ENCODE measurements at regions not wholly inside any gene's neighbourhood (a gene's known extent, or its start where the extent isn't known, plus 50 kb on each side); places are given as distances from the start of the nearest gene placed in this dataset.

DNA sequence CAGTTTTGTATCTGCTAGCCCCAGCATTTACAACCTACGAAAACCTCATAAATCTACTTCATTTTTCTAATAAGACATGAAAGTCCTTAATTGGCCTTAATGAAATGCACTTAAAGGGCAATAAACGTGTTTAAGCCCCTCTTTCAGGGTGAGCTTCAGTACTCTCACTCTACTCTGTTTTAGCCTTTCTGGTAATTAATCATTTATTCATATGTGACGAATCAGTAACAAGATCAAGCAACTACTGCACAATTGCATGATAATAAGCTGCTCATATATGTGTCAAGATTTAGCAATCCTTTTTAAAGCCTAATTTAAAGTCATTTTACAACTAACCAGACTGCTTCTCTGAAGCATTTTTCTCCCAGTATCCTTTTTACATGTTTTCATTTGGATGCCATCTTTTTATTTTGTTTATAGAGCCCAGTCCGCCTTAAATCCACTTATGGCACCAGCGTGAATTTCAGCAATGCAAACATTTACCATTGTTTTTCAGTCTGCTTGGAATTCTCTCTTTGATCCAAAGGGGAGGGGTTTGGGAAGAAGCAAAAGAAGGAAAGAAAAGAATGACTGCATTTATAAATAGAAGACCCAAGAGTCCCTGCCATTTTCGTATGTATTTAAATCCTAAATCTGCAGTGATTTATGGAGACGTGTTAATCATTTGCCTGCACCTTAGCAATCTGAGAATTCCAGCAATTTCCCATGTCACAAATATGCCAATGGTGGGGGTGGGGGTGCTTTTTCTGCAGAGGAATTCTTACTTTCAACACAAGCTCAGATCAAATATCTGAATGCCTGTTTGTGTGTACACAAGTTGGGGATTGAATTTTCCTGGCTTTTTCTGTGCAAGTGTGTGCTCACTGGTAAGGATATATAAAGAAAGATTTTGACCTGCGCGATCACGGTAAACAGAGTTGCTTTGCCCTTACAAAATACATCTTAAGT, 230.8 kb upstream of the TBC1D5 start:
- no peak for DNase-seq

DNA sequence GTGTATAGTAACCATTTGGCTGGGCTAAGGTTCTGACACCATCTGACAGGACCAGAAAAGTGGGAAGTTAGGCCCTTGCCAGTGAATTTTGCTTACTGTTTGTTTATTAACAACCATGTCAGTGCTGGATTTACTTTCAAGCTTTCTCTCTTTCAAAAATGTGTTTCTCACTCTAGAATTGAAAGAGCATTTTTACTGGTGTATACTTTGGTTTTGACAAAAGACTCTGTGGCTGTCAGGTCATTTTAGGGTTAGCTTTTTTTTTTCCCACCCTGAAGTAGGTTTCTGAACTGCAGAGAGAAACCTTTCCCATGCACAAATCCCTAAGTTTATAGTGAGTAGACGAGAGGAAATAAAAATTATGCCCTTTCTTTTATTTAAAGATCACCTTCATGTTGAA, 230.0 kb upstream of the TBC1D5 start:
- no peak for DNase-seq

DNA sequence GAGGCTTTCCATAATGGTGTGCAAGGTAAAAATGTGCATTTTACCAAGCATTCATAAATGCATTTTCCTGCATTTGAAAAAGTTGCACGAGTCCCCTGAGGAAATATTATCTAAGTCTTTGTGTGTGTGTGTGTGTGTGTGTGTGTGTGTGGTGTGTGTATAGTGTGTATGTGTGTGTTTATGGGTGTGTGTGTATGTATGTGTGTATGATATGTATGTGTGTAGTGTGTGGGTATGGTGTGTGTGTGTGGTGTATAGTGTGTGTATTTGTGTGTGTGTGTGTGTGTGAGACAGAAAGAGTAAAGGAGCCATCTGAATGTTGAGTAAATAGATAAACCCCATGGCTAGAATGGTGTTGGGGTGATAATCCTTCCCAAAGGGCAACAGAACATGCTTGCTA, 229.6 kb upstream of the TBC1D5 start:
- DNase-seq: no peak

DNA sequence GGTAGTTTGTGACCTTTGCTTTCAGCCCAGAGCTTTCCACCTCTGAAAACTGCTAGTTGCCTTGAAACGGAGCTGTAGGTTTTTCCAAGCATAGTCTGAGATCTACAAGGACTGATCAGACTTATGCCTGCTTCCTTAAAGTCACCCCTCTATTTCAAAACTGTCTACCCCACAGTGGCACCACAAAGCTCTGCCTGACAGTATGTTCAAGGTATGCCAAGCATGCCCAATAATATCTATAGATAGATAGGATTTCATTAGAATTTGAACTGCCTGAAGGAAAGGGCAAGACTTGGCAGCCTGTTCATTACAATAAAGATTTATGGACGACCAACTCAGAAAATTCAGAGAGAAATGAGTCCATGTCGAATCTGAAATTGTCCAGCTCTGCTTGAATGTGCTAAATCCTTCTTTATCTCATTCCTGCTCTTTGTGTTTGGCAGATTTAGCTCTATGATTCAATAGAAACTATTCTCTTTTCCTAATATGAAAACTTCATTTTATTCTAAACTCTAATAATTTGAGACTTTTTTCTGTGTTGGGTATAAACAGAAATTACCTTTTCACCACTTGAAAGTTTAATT, 227.6 kb upstream of the TBC1D5 start:
- no peak for DNase-seq

DNA sequence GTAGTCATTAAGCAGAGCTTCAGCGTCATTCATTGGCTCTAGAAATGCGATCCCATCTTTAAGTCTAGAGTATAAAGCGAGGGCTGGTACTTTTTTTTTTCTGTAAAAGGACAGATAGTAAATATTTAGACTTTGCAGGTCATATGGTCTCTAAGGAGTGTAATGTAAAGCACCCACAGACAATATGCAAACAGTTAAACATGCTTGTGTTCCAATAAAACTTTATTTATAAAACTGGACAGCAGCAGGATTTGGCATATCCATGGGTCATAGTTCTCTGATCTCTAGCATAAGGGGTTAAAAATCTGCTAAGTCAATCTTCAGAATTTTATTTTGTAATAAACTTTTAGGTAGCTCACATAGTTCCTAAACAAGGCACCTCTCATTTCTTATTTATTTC, 226.8 kb upstream of the TBC1D5 start:
- DNase-seq: no peak

DNA sequence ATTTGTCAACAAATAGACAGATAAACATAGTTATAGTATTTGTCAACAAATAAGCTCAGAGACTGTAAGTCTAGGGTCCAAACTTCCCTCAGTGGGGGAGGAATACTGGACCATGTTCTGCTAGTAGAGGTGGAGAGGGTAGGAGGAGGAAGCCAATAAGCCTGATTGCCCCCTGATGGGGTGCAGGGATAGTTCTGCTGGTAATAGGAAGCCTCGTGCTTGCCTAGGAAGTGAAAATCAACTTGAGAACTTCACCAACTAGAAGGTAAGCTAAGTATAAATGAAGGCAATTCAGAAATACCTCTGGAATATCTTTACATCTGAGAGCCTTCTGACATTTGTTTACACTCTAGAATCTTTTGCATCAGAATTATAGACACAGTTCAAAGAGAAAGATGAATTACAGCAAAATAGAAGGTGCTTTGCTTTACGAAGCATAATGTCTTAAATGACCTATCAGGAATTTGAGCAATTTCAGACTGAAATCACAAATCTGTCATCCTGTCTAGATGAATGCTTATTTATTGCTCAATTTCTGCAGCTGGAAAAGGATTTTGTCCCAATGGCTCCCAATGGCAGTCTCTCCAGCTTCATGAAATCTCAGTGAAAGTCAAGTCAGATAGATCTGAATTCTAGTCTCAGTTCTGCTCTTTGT, 225.6 kb upstream of the TBC1D5 start:
- DNase-seq: no peak

DNA sequence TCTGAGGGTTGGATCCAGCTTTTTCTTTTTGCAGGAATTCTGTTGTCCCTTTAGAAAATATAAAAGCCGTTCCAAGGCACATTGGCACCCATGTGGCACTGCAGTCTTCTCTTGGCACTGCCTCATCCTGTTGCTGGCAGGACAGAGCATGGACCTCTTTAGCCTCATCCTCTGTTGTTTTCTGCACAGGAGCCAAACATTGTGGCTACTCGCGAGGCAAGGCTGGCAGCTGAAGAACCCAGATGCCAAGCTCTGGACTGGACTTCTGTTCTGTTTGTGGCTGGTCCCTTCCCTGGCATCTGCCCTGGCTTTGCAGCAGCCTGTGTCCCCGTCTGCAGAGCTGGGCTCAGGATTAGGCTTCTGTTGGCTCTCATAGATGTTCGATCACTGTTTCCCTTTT, 224.7 kb upstream of the TBC1D5 start:
- no peak for DNase-seq

DNA sequence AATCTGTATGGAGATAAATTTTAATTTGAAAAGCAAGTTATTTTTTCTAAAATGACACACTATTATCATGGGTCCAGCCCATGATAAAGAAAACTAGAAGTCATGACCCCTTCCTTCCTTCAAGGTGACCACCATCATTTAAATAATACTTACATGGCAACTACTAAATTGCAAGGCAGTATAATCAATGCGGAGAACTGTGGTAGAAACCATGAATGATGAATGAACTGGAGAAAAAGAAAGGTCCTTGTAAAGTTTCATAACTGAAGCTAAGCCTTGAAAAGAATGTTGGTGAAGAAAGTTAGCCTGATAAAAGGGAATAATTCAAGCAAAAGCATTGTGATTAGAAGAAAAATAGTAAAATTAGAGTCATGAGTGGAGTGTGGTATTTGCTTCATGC, 222.9 kb upstream of the TBC1D5 start:
- DNase-seq: no peak

DNA sequence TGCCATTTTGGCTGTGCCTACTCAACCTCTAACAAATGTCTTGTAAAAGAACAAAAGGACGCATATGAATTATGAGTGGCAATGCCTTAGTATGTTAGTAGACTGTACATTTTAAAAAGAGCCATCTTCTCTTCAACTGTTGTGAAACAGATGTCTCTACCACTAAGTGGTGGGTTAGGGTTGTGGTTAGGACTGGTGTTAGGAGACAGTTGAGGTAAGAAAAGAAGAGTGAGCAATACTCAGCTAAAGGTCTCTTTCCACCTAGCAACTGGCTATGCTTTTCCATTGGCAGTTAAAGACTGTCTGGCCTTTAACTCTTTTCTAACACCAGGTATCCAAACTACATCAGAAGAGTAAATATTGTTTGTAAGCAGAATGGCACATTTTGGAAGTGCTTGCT, 221.7 kb upstream of the TBC1D5 start:
- no peak for DNase-seq

DNA sequence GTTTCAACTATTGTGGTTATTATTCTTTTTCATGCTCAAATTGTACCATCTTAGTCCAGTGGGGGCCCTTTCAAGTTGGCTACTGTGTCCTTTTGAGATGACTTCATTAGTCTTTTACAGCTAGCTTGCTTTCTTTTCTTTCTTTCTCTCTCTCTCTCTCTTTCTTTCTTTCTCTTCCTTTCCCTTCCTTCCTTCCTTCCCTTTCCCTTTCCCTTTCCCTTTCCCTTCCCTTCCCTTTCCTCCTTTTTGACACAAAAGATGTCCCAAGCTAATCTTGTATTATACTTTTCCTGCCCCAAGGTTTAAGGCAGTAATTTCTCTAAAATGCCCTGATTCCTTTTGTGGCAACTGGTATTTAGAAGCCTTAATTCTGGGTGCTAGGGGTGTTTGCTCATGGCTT, 213.0 kb upstream of the TBC1D5 start:
- no peak for DNase-seq

DNA sequence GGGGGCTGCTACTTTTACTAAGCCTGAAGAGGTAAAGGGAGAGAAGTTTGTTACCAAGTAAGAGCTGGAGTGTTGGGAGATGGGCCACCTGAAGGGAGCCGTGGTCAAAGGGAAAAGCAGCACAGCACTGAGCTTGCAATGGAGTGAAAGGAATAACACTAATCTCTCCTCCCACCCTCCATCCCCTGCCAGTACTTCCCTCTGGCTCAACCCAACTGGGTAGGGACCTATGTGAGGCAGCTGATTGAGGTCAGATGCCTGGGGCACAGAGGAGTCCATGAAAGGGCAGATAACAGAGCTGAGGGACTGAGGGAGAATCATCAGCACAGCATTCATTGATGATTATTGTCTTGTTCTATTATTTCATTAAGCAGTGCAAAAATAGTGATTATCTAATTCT, 212.4 kb upstream of the TBC1D5 start:
- no peak for DNase-seq

DNA sequence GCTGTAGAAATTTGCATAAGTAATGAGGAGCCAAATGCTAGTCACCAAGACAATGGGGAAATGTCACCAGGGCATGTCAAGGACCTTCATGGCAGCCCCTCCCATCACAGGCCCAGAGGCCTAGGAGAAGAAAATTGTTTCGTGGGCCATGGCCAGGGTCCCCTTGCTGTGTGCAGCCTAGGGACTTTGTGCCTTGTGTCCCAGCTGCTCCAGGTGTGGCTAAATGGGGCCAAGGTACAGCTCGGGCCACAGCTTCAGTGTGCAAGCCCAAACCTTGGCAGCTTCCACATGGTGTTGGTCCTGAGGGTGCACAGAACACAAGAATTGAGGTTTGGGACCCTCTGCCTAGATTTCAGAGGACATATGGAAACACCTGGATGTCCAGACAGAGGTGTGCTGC, 208.8 kb upstream of the TBC1D5 start:
- no peak for DNase-seq

DNA sequence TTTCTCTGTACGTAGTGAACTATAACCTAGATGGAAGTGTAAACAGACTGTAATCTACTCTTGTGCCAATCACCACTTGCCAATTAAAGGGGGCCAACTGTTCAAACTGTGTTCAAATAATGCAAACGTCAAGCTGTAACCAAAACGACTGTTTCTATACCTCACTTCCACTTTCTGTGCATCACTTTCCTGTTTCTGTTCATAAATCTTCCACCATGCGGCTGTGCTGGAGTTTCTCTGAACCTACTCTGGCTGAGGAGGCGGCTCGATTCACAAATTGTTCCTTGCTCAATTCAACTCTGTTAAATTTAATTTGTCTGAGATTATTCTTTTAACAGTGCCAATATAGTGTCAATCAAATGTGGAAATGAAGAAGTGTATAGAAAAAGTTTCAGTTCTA, 206.7 kb upstream of the TBC1D5 start:
- DNase-seq: no peak

DNA sequence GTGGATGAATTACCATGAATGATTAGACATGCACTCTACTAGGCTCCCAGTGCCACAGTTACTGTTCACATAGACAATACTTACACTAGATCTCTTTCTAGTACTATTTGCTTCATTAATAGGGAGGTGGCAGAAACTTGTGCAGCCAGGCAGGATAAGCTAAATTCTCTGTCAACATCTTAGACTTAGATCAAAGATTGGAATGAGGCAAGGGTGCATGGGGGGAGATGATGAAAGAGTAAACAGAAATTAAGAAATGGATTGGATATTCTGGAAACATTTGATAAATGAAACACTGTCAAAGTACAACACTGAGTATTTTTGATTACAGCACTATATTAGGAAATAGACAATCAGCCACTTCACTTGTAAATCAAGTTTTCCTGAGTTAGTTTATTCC, 205.4 kb upstream of the TBC1D5 start:
- DNase-seq: no peak

DNA sequence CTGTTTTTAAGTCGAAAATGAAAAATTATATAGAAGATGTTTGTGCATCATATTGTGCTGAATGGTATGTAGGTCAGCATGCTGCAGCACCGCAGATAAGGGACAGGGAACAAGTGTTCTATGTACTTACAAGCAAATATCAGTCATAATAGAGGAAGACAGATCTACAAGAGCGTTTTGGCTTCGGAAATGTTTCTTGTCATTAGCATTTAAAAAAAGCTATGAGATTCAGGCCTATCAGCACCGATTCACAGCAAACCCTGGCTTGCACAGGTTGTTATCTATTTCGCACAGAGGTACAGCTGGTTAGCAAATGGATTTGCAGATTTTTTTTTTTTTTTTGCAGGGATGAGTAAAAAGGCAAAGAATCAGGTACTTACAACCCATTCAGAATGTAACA, 204.2 kb upstream of the TBC1D5 start:
- DNase-seq: no peak

DNA sequence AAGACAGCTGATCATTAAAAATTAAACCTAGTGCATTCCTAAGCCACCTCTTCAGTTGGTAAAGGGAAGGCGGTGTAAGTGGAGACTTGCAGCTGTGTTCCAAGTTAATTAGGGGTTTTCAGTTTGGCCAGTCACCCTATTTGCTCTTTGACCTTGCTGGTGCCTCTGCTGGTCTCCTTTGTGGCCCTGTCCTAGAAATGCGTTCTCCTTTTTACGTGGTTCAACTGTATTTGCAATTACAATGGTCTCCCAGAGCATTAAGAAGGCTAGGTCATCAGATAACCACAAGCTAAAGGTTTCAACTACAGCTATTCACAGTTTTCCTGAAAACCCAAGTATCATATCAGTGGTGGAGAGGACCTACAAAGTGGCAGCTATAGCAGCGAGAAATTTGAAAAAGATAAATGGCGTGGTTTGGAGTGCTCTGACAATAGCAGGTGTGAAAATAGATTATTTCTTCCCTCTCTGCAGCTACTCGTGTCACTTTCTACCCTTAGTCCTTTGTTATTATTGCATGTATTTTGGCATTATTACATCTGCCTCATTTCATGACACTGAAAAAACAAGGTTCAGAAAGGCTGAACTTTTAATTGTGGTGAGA, 203.5 kb upstream of the TBC1D5 start:
- DNase-seq: no peak

DNA sequence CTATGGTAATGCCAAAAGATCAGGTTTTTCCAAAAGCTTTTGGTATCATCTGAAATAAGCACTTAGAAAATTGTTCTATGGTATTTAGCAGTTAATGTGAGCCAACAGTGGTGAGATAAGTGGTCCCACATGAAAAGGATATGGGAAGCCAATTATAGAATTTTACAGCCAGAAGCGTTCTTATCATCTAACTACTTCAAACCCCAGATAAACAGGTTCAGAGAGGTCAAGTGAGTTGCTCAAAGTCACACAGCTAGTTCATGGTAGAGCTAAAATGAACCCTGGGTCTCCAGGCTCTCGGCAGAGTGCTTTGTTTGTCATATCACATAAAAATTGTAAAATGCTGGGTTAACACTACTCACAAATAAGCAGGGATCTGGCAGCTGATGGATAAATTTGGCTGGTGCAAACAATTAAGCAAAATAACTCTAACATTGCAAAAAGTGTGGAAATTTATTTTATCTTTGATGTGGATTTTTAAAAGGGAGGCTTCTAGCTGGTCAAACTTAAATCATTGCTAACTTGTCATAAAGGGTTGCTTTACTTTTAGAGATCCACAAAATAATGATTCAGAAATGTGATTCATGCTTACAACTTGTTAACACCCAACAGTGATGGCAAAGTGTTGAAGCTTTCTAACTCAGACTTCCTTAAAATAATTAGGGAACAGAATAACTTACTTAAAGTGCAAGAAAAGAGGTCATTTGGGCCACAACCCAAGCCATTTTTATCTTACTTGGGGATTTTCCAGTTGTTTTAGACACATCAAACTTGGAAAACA, 202.8 kb upstream of the TBC1D5 start:
- no peak for DNase-seq

DNA sequence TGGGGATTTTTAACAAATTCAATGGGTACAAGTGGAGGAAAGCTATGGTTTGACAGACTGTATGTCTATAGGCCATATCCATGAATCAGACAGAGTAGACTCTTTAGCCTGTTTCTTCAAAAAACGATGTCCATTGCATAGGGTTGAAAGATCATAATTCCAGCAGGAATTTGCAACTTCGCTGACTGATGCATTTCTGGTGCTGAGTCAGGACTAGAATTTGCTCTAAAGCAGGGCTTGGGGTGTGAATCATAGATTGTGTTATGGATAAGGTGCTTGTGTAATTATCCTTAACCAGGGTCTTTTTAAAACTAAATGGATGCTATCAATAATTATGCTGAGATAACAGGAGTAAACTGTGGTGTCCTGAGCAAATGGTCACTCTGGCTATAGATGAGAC, 200.4 kb upstream of the TBC1D5 start:
- DNase-seq: no peak

DNA sequence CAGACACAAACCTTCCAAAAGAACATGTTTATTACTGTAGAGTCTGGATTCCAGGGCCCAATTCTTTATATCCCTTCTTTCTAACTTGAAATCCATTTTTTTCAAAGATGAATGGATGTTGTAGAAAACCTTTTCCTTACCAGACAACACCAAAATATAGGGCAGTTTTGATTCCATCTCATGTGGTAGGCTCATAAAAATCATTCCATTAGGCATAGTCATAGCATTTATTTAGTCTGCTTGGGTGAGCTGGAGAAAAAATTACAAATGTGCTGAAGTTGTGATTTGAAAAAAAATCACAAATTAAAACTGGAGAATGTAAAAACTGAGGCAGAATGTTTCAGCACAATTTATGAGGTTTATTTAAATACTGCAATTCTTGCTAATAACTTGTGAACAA, 199.3 kb upstream of the TBC1D5 start:
- DNase-seq: no peak

DNA sequence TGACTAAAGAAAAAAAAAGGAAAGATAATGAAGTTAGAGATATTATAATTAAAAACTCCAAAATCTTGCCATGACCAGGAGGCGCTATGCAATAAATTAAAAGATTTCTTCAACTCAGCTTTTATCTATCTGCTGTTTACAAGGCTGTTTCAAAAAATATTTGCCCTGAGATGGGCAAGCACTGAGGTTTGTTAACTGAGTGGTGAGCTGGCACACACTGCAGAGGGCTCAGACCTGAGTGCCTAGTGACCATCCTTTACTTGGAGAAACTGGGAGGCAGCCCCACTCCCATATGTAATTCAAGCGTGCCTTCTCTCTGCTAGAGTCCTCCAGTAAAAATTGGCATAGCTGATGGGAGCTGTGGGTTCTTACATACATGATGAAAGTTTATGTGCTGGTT, 198.7 kb upstream of the TBC1D5 start:
- DNase-seq: no peak

DNA sequence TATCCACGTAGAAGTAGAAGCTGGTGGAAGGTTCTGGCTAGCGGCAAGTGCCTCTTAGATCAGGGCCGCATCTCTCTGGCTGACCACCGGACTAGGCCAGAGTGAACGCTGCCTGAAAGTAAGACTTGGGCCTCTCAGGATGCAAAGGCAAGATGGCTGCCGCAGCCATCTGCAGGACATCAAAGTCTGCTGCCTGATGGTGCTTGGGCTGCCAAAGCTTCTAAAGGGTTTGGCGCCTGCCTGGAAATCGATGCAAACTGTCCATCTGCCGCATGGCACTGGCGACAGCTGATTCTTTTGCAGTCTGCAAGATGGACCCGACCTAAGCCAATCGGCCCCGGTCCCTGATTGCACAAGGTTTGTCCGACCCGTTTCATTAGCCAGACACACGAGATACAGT, 196.7 kb upstream of the TBC1D5 start:
- no peak for DNase-seq

DNA sequence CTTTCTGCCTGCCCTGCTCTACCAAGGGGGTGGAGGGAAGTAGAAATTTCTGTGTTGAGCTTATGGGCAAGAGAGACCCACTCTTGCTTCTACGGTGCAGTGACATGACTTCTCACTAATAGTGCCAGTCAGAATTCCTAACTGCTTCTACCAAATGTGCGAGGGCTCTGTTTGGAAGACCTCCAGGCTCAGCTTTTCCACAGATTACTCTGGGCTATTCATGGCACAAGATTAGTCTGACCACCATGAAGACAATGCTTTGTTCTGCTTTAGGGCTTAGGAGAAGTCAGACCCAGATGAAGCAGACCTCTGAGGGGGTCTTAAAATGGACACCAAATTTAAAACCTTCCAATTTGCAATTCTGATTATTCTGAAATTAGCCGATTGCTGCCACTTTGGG, 195.9 kb upstream of the TBC1D5 start:
- DNase-seq: no peak
